ENCODE measurements at regions not wholly inside any gene's neighbourhood (a gene's known extent, or its start where the extent isn't known, plus 50 kb on each side); places are given as distances from the start of the nearest gene placed in this dataset.
"Not testable (repeated sequence)": the region's sequence is repeated elsewhere in the genome, so short reads cannot be mapped to it uniquely, and the experiment has no call there.

- DNase-seq: peak; percentile 73
These were observed 134.5 kb upstream of the KLF3 start for GRCh38 chr4:38529189-38530115.

- no peak for DNase-seq
These were observed 133.5 kb upstream of the KLF3 start for GRCh38 chr4:38530486-38530885.

- no peak for DNase-seq
These were observed 132.8 kb upstream of the KLF3 start for GRCh38 chr4:38531141-38531727.

GRCh38 chr4:38532908-38533499 lies 131.0 kb upstream of the KLF3 start:
- no peak for DNase-seq

- DNase-seq: no peak
These were observed 129.5 kb upstream of the KLF3 start for GRCh38 chr4:38534344-38535045.

GRCh38 chr4:38535071-38535470 lies 128.9 kb upstream of the KLF3 start:
- DNase-seq: not testable (repeated sequence)

GRCh38 chr4:38535717-38536116 lies 128.3 kb upstream of the KLF3 start:
- no peak for DNase-seq

GRCh38 chr4:38536716-38537115 lies 127.3 kb upstream of the KLF3 start:
- DNase-seq: no peak

- no peak for DNase-seq
These were observed 126.3 kb upstream of the KLF3 start for GRCh38 chr4:38537666-38538065.

- no peak for DNase-seq
These were observed 125.5 kb upstream of the KLF3 start for GRCh38 chr4:38538517-38538916.

- DNase-seq: no peak
These were observed 124.5 kb upstream of the KLF3 start for GRCh38 chr4:38539501-38539900.

GRCh38 chr4:38547052-38547451 lies 116.9 kb upstream of the KLF3 start:
- DNase-seq: no peak

GRCh38 chr4:38548256-38548655 lies 115.7 kb upstream of the KLF3 start:
- no peak for DNase-seq

- no peak for DNase-seq
These were observed 104.6 kb upstream of the KLF3 start for GRCh38 chr4:38559374-38559773.

- no peak for DNase-seq
These were observed 103.7 kb upstream of the KLF3 start for GRCh38 chr4:38560340-38560739.

GRCh38 chr4:38560768-38561558 lies 103.0 kb upstream of the KLF3 start:
- DNase-seq: peak; percentile 84

- DNase-seq: no peak
These were observed 101.2 kb upstream of the KLF3 start for GRCh38 chr4:38562751-38563198.

- DNase-seq: no peak
These were observed 100.1 kb upstream of the KLF3 start for GRCh38 chr4:38563707-38564495.

GRCh38 chr4:38565271-38566199 lies 98.5 kb upstream of the KLF3 start:
- DNase-seq: no peak

GRCh38 chr4:38566806-38567398 lies 97.1 kb upstream of the KLF3 start:
- DNase-seq: no peak
